GM19452 (cell line): ENCODE measurements at regions not wholly inside any gene's neighbourhood (a gene's known extent, or its start where the extent isn't known, plus 50 kb on each side); places are given as distances from the start of the nearest gene placed in this dataset.
"Not testable (repeated sequence)": the region's sequence is repeated elsewhere in the genome, so short reads cannot be mapped to it uniquely, and the experiment has no call there.

Experiments used
- ATAC-seq: cut with Tn5 transposase; IDR thresholded peaks from one replicate; pipeline ENCODE4 v1.9.1; 2021; ENCODE audit not compliant: unreplicated experiment

DNA sequence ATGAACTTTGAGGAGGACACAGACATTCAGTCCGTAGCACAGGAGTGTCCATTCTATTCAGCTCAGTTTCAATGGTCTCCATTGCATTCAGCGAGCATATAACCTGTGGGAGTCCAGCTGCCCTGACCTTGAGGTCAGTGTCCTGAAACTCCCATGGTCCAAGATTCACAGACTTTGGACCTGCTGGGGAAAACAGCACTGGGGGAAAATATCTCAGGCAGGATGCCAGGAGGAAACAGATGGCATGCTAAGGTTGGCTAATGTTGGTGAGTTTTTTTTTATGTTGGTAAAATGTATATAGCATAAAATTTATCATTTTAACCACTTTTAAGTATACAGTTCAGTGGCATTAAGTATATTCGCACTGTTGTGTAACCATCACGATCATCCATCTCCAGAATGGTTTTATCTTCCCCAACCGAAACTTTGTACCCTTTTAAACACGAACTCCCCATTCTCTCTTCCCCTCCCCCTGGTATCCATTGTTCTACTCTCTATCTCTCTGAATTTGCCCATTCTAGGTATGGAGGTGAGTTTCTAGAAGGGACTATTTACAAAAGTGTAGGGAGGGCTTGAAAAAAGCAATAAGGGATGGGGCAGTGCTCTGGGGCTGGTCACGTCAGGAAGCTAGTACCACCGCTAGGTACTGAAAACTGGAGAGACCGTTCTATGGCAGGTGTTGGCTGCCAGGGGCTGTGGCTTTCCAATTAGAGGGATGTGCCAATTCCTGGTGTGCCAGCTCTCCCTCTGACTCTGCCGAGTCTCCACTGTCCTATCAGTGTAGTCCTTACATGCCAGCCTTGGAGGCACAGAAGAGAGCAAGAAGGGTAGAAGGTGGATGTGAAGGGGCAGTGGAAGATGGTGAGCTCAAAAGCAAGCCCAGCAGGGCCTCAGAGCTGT lies 85.3 kb downstream of the FOXD2 start:
- no peak for ATAC-seq

DNA sequence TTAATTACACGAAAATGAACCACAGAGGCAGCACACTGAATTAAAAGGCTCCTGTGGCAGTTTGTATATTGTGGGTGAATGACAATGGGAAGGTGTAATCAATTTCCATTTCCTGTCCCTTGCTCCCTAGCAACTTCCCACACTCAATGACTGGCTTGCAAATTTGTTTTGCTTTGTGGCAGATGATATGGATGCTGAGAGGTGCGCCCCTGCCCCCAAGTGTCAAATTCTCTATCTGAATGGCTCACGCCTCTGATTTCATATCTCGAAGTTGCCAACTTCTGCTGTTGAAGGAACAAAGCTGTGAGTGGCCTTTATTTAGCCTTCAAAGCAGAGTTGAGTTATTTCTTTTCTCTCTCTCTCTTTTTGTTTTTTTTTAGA lies 86.0 kb downstream of the FOXD2 start:
- no peak for ATAC-seq

DNA sequence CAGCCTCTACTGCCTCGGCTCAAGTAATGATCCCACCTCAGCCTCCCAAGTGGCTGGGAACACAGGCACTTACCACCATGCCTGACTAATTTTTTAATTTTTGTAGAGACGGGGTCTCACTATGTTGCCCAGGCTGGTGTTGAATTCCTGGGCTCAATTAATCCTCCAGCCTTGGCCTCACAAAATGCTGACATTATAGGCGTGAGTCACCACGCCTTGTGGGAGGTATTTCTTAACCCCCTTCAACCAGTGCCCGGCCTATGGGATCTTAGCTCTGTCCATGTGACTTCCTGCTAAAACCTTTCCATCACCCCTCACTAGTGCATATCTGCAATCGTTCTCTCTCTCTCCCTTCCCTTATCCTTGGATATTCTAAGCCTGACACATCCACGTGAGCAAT lies 86.4 kb downstream of the FOXD2 start:
- no peak for ATAC-seq

DNA sequence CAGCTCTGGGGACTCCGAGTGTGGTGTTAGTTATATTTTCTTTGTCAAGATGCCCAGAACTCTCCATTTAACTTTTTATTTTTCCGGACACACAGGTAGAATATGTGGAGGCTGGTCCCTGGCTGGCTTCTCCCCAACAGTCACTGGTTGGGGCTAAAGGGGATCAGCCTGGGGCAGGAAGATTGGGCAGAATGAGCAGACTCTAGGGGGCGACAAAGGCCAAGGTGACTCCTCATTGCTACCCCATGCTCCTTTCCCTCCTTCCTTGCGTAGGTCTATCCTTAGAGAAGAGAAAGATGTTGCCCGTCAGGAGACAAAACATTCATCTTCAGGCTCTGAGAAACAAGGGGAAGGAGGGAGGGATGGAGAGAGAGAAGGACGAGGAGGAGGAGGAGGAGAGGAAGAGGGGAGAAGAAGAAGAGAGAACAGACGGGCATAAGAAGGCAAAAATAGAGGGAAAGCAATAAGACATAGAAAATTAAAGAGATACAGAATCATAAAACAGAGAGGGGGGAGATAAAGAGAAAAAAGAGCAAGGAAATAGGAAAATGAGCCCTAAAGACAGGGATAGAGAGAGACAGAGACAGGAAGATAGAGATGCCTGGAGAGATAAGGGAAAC lies 89.9 kb downstream of the FOXD2 start:
- ATAC-seq, result no peak

DNA sequence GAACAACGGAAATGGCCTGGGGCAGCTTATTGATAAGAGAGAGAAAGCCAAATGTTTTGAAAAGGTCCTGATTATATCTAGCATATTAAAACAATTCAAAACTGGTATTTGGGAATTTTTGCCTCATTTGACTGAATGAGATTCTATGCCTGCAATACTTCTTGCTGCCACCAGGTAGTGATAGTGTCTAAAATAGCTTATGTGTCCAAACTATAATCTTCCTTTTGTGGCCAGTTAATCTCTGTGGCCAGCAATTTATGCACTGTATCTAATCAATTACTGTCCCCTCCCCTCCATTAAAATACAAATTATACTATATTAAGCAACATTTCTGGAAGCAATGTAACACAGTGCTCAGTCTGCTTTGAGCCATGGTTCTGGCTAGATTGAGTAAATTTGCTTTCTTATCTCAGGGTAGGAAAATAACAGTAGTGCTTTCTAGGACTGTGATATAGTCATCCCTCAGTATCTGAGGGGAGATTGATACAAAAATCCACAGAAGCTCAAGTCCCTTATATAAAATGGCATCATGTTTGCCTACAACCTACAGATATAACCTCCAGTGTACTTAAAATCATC lies 91.8 kb downstream of the FOXD2 start:
- no peak for ATAC-seq

DNA sequence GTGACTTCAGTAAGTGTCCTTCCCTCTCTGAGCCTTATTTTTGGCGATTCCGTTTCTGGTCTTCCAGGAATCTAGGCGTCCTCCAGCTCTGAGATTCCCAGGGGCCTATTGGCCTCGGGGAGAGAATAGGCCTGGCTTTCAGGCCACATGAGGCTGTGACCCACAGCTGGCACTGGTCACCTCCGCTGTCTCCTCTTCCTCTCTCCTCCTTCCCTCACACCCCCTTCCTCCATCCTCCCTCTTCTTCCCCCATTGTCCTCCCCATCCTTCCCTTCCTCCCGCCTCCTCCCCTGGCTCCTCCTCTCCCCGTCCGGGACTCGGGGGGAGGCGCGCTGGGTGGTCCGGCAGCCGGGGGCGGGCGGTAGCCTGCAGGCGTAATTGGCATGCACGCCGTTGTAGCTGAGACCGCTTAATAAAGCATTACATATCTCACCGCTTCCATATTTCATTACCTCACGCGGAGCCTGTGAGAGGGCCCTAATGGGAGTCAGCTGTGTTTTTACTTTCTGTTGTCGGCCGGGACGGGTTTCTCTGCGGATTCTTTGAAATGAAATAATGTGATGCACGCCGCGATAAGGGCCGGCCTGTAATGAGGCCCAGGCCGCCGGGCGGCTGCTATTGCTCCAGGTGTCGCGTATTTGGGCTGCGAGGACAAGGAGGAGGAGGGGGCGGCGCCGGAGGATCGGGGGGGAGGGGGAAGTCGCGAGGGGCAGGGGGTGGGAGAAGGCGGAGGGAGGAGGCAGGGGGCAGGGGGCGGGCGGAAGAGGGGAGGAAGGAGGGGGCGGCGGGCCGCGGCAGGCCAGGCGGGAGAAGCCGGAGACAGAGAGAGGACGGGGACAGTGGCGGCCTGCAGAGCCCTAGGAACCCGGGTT lies 95.3 kb downstream of the FOXD2 start:
- ATAC-seq, result no peak

DNA sequence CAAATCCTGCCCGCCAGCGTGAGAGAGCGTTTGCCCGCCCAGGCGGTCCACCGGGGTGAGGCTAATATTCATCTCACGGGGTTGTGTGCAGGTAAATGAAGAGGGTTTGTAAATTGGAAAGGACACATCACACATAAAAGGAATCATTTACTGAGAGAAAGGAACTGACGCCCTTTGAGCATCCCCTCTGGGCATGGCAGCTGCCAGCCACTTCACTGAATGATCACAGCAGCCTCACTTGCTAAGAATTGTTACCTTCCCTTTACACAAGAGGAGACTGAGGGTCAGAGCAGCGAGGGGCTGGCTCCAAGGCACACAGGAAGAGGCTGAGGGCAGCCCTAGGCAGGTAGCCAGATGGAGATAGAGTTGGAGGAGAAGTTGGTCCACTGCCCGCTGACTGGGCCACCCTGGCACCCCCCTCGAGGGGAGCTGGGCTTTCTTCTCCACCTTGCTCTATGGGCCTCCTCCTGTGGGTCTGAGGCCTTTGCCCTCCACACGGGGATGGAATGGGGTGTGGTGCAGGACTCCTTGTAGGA lies 96.0 kb downstream of the FOXD2 start:
- ATAC-seq, result no peak

DNA sequence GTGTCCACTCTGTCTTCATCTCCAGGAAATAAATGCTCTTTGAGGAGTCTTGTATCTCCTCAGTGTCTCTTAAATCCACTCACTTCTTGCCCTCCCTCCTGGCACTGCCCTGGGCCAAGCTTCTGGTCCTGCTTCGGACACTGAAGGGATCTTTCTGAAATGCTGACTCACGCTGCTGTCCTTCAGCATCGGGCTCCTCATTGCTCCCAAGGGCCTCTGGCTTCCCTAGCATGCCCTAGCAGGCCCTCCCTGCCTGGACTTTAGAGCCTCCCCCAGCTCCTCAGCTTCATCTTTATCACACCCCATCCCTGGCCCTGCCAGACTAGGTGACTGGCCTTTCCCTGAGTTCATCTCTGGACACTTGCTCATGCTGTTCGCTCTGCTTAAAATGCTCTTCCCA lies 96.6 kb downstream of the FOXD2 start:
- no peak for ATAC-seq

DNA sequence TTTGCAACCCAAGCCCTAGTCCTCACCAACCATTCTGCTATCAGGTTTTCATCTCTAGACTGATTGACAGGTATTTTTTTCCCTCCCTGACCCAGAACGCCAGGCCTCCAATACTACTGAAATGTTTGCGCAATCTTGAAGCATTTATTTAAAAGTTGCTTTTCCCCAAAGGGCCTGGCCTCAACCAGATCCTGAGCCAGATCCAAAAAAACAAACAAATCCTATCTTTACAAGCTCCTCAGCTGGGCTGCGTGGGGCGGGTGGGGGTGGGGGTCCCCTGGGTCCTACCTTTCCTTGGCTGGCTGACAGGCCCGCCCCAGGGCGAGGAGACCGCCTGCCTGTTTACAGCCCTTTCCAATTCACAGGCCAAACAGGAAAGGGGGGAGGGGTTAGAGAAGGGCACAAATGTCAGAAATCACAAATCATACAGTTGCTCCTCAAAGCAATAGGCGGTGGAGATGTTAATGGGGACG lies 98.8 kb downstream of the FOXD2 start:
- no peak for ATAC-seq

DNA sequence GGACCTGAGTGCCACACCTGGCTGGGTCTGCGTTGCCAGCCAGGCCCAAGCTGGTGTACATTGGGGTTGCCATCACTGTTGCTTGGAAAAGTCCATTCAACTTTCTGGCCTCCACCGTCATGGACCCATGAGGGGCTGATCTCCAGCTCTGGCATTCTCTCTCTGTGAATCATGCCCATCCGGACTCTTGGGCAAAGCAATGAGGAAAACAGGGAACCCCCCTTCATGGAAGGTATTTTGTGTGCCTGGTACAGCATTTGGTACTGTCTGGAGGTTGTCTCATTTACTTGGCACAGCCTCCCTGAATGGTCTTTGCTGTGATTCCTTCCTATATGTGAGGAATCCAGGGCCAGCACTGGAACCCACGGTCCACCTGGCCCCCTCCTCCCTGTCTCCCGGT lies 99.4 kb downstream of the FOXD2 start:
- no peak for ATAC-seq

DNA sequence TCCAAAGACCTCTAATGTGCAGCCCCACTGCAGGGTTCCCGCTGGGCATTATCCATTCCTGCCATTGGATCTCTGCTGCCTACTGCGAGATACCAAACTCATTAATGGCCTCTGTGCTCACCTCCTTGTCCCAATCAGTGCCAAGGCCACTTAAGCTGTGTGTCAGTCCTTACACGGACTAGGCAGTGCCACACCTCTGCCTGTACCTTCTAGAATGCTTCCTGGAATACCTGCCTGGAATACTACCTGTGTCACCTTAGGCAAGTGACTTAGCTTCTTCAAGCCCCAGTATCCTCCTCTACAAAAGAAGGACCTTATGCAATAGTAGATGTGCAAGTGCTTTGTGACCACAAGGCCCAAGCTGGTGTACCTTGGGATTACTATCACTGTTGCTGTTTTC lies 100.1 kb downstream of the FOXD2 start:
- ATAC-seq, result no peak

DNA sequence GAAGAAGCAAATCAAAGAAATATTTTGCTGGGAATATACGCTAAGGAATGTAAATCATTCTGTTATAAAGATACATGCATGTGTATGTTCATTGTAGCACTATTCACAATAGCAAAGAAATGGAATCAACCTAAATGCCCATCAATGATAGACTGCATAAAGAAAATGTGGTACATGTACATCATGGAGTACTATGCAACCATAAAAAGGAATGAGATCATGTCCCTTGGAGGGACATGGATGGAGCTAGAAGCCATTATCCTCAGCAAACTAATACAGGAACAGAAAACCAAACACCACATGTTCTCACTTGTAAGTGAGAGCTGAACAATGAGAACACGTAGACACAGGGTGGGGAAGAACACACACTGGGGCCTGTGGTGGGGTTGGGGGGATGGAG lies 100.7 kb downstream of the FOXD2 start:
- not testable (repeated sequence) for ATAC-seq

DNA sequence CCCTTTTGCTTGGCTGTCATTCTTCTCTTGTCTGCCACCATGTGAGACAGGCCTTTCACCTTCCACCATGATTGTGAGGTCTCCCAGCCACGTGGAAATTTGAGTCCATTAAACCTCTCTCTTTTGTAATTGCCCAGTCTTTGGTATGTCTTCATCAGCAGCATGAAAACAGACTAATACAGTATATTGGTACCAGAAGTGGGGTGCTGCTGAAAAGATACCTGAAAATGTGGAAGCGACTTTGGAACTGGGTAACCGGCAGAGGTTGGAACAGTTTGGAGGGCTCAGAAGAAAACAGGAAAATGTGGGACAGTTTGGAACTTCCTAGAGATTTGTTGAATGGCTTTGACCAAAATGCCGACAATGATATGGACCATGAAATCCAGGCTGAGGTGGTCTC lies 103.9 kb downstream of the FOXD2 start:
- not testable (repeated sequence) for ATAC-seq

DNA sequence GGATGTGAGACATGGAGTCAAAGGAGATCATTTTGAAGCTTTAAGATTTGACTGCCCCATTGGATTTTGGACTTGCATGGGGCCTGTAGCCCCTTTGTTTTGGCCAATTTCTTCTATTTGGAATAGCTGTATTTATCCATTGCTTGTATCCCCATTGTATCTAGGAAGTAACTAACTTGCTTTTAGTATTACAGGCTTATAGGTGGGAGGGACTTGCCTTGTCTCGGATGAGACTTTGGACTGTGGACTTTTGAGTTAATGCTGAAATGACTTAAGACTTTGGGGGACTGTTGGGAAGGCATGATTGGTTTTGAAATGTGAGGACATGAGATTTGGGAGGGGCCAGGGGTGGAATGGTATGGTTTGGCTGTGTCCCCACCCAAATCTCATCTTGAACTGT lies 105.2 kb downstream of the FOXD2 start:
- ATAC-seq, result not testable (repeated sequence)

DNA sequence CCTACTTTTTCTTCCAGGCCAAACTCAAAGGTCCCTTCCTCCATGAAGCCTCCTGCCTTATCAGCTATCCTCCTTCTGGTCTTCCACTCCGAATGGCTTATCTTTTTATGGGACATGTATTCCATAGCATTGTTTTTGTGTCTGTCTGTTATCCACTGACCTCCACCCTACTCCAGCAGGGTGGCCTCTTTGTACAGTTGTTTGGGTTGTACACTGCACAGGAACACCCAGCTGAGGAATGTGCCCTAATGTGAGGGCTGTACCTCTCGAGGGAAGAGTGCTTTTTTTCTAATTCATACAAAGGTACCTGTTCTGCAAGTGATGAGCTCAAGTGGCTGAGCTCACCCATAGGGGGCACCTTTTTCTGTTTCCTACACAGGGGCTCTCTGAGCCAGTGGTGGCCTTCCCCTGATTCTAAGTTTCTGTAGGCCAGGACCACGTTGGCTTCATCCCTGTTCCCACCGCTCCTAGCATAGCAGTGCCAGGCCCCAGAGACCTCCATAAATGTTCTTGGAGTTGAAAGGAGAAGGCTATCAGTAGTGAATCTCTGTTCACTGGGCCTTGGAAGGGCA lies 108.2 kb downstream of the FOXD2 start:
- no peak for ATAC-seq

DNA sequence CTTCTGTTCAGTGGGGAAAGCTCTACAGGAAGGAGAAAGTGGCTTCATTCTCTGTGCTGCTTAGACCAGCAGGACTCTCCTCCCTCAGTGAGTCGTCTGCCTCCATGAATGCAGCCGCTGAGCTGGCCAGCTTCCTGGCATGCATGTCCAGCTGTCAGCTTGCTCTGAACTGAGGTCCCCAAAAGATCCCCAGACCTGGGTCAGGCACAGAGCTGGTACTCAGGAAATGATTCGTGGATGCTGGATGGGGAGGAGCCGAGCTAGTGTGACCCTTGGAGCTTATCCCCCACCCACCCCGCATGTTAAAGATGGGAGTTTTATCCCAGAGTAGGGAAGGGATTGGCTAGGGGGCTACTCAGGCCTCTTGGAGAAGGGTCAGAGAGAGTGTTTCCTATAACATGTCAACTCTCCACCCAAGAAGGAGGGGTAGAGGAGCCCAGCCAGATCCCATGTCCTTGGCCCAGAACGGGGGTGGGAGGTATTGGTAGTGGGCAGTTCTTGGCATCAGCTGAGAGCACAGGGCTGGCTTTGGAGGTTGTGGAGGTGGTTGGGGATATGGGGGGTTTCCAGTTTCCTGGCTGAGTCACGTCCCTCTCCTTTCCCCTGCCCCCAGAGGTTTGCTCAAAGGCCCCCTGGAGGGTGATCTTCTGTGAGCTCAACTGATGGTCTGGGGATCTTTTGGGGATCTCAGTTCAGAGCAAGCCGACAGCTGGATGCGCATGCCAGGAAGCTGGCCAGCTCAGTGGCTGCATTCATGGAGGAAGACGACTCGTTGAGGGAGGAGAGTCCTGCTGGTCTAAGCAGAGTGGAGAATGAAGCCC lies 110.1 kb downstream of the FOXD2 start:
- no peak for ATAC-seq

DNA sequence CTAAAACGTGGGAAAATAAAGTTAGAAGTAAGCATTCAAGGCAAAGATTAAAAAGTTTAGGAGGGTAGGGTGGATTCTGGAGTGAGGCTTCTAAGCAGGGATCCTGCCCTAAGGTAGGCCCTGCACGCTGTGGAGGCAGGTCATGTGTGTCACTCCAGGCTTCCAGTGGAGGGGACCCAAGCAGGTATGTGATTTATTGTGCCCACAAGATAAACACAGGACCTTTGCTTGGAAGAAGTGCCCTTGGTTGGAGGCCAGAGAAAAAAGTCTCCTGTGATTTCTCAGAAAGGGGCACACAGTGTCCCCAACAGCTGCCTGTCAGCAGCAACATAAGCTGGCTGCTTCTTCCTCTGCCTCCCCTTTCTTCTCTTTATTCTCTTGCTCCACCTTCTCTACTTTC lies 110.8 kb downstream of the FOXD2 start:
- no peak for ATAC-seq

DNA sequence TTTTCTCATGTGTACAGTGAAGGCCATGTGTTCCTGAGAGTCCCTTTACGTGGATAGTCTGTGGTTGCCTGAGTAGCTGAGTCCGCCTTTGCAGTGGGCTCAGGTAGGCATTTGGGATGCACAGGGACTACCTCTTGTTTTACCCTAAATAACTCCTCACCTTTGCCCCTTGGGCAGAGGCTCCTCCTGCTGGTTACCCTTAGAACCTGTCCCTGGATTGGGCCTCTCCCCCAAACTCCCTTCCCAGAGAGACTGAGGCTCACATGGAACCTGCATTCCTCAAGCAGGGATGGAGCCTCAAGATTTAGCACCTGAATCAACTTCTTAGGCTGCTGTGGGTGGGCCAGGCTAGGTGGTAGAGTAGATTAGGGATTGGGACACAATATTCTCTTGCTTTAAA lies 111.7 kb downstream of the FOXD2 start:
- ATAC-seq, result no peak

DNA sequence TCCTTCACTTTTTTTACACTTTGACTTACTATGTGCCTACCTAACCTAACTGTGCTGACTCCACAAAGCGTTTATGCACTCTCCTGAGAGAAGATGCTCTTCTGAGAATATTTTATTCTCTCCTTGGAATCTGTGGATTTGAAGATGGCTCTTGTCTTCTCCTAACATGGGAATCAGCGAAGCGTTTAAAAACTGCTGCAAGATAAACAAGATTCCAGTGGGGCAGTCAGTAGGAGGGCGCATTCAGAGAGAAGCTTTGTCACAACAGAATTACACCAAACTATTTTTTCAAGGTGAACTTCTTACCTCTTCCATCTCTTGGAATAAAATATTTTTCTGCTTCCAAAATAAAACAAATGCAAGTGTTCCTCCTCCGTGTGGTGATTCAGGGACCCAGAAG lies 113.1 kb downstream of the FOXD2 start:
- ATAC-seq, result no peak
